ENCODE measurements at regions not wholly inside any gene's neighbourhood (a gene's known extent, or its start where the extent isn't known, plus 50 kb on each side); places are given as distances from the start of the nearest gene placed in this dataset.

- no peak overlapping the region for H3K27ac Mint-ChIP-seq (ENCODE audit: low read depth, unreplicated experiment)
- peaks cover 5% of the 10 kb centered on the region for H3K36me3 Mint-ChIP-seq (ENCODE audit: insufficient read depth, unreplicated experiment)
- H3K4me1 Mint-ChIP-seq (ENCODE audit: insufficient read depth, unreplicated experiment) = peaks cover 27% of the 10 kb centered on the region
- no peak for DNase-seq (ENCODE audit: unreplicated experiment)
- ChIA-PET POLR2A (no interaction called here), CTCF (no interaction called here)
- TF ChIP-seq CTCF (IDR thresholded peaks at IDR 0.05; ENCODE audit: unreplicated experiment) = no peak
- H3K27me3 Mint-ChIP-seq (ENCODE audit: insufficient read depth, unreplicated experiment) = no peaks in the 10 kb centered on the region
- no peak overlapping the region for H3K4me3 Mint-ChIP-seq (ENCODE audit: unreplicated experiment)
- BruUV-seq (replicated peaks) = no TSS peak
- no peaks in the 10 kb centered on the region for H3K9me3 Mint-ChIP-seq (ENCODE audit: unreplicated experiment)
- intact Hi-C loops (cut with micrococcal nuclease) = loop anchor here (5.0 kb wide), 1 partner anchor 911 kb away; the partner anchor contains the start of gene MN1
Observed at GRCh38 chr22:26890870-26891269, 233.5 kb downstream of the MIAT start.

- peaks cover 27% of the 10 kb centered on the region for H3K4me1 Mint-ChIP-seq (ENCODE audit: insufficient read depth, unreplicated experiment)
- H3K36me3 Mint-ChIP-seq (ENCODE audit: insufficient read depth, unreplicated experiment) = peaks cover 5% of the 10 kb centered on the region
- H3K4me3 Mint-ChIP-seq (ENCODE audit: unreplicated experiment) = no peak overlapping the region
- no peak for TF ChIP-seq CTCF (IDR thresholded peaks at IDR 0.05; ENCODE audit: unreplicated experiment)
- no peak for DNase-seq (ENCODE audit: unreplicated experiment)
- BruUV-seq (replicated peaks) = no TSS peak
- no peaks in the 10 kb centered on the region for H3K27me3 Mint-ChIP-seq (ENCODE audit: insufficient read depth, unreplicated experiment)
- intact Hi-C loops (cut with micrococcal nuclease) = loop anchor here (5.0 kb wide), 1 partner anchor 911 kb away; the partner anchor contains the start of gene MN1
- H3K27ac Mint-ChIP-seq (ENCODE audit: low read depth, unreplicated experiment) = no peak overlapping the region
- ChIA-PET CTCF (no interaction called here), POLR2A (no interaction called here)
- H3K9me3 Mint-ChIP-seq (ENCODE audit: unreplicated experiment) = no peaks in the 10 kb centered on the region
Observed at GRCh38 chr22:26891429-26891828, 234.0 kb downstream of the MIAT start.

GRCh38 chr22:26892166-26893041 lies 235.0 kb downstream of the MIAT start:
- no peak overlapping the region for H3K4me3 Mint-ChIP-seq (ENCODE audit: unreplicated experiment)
- POLR2A ChIA-PET = interaction anchor here (0.6 kb wide), 1 partner anchor 50 kb away, joined by 3 read pairs; no protein-coding TSS in a partner anchor
- peaks cover under 1% of the 10 kb centered on the region for H3K27me3 Mint-ChIP-seq (ENCODE audit: insufficient read depth, unreplicated experiment)
- H3K27ac Mint-ChIP-seq (ENCODE audit: low read depth, unreplicated experiment) = no peak overlapping the region
- no peaks in the 10 kb centered on the region for H3K36me3 Mint-ChIP-seq (ENCODE audit: insufficient read depth, unreplicated experiment)
- CTCF ChIA-PET = interaction anchor here (0.6 kb wide), 1 partner anchor 19 kb away, joined by 3 read pairs; no protein-coding TSS in a partner anchor
- DNase-seq (ENCODE audit: unreplicated experiment) = peak; percentile 27
- no peaks in the 10 kb centered on the region for H3K9me3 Mint-ChIP-seq (ENCODE audit: unreplicated experiment)
- no peak for TF ChIP-seq CTCF (IDR thresholded peaks at IDR 0.05; ENCODE audit: unreplicated experiment)
- BruUV-seq (replicated peaks) = no TSS peak
- intact Hi-C loops (cut with micrococcal nuclease) = loop anchor here (5.0 kb wide), 1 partner anchor 910 kb away; the partner anchor contains the start of gene MN1
- peaks cover 24% of the 10 kb centered on the region for H3K4me1 Mint-ChIP-seq (ENCODE audit: insufficient read depth, unreplicated experiment)
